H1 (cell line): ENCODE measurements at regions not wholly inside any gene's neighbourhood (a gene's known extent, or its start where the extent isn't known, plus 50 kb on each side); places are given as distances from the start of the nearest gene placed in this dataset.

Experiments used
- CHD2 ChIP-seq: IDR thresholded peaks from 2 replicates; pipeline ENCODE4 v1.6.1; 2012; ENCODE audit warnings: low read length, improper control_type of control experiment
- CREB1 ChIP-seq: IDR thresholded peaks from 2 replicates; pipeline ENCODE4 v1.6.1; 2012; ENCODE audit warnings: inconsistent platforms
- RNF2 ChIP-seq: fragments of 200-900, 300-1000 bp; sonication (generic); IDR thresholded peaks from 2 replicates; pipeline ENCODE4 v1.7.1; 2016; ENCODE audit warnings: borderline replicate concordance, low read depth, mild to moderate bottlenecking, antibody characterized with exemption, low read length; ENCODE audit not compliant: poor library complexity, severe bottlenecking; ENCODE audit errors: missing control alignments

DNA sequence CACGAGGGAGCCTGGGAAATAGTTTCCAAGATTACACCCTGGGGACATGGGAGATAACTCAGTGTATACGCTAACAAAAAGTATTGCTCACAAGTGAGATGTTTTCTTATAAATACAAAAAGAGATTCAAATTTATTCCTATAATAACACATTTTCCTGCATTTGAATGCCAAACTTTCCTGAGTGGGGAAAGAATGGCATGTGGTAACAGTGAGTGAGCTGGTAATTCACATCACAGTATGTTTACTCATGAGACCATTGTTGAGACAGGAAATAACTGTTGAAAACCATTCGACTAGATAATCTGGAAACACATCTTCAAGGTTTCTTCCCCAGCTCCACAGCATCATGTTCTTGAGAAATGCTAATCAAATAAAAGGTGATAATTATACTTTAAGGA is 109.1 kb downstream of the TASL start (continued):
- TF ChIP-seq CHD2 (no peak), CREB1 (no peak), RNF2 (no peak)
